CD4-positive, alpha-beta T cell treated with Interleukin-6 for 4 hours (primary cell): ENCODE measurements at regions not wholly inside any gene's neighbourhood (a gene's known extent, or its start where the extent isn't known, plus 50 kb on each side); places are given as distances from the start of the nearest gene placed in this dataset.
"Not testable (repeated sequence)": the region's sequence is repeated elsewhere in the genome, so short reads cannot be mapped to it uniquely, and the experiment has no call there.

ENCODE experiments used
- DNase-seq: peaks from one replicate; pipeline ENCODE4 v3.0.0-alpha.2; 2020; ENCODE audit warnings: mixed read lengths

GRCh38 chr18:43888598-43888997 lies 611.3 kb upstream of the SYT4 start:
- DNase-seq: no peak

GRCh38 chr18:43893001-43893637 lies 615.8 kb upstream of the SYT4 start:
- no peak for DNase-seq

GRCh38 chr18:43904209-43904837 lies 627.0 kb upstream of the SYT4 start:
- DNase-seq: no peak

- no peak for DNase-seq
Measured at GRCh38 chr18:43914018-43914417, 636.7 kb upstream of the SYT4 start.

- no peak for DNase-seq
Measured at GRCh38 chr18:43916984-43917383, 639.7 kb upstream of the SYT4 start.

GRCh38 chr18:43917520-43917919 lies 640.2 kb upstream of the SYT4 start:
- DNase-seq: no peak

- no peak for DNase-seq
Measured at GRCh38 chr18:43919551-43919950, 642.3 kb upstream of the SYT4 start.

- DNase-seq: no peak
Measured at GRCh38 chr18:43931439-43931838, 654.1 kb upstream of the SYT4 start.

- no peak for DNase-seq
Measured at GRCh38 chr18:43932140-43932539, 654.9 kb upstream of the SYT4 start.

- no peak for DNase-seq
Measured at GRCh38 chr18:43933177-43933576, 655.9 kb upstream of the SYT4 start.

GRCh38 chr18:43934322-43934721 lies 657.0 kb upstream of the SYT4 start:
- DNase-seq: no peak

- DNase-seq: no peak
Measured at GRCh38 chr18:43934781-43935471, 657.6 kb upstream of the SYT4 start.

- no peak for DNase-seq
Measured at GRCh38 chr18:43936176-43936575, 658.9 kb upstream of the SYT4 start.

GRCh38 chr18:43949291-43949690 lies 672.0 kb upstream of the SYT4 start:
- DNase-seq: no peak

- no peak for DNase-seq
Measured at GRCh38 chr18:43950062-43950461, 672.8 kb upstream of the SYT4 start.

- no peak for DNase-seq
Measured at GRCh38 chr18:43952398-43952797, 675.1 kb upstream of the SYT4 start.

GRCh38 chr18:43961722-43962121 lies 684.4 kb upstream of the SYT4 start:
- DNase-seq: no peak

- DNase-seq: no peak
Measured at GRCh38 chr18:43964666-43965065, 687.4 kb upstream of the SYT4 start.

GRCh38 chr18:43965691-43966090 lies 688.4 kb upstream of the SYT4 start:
- DNase-seq: no peak

- no peak for DNase-seq
Measured at GRCh38 chr18:43970656-43971055, 693.4 kb upstream of the SYT4 start.

- no peak for DNase-seq
Measured at GRCh38 chr18:43978174-43978573, 700.9 kb upstream of the SYT4 start.

GRCh38 chr18:43982582-43982981 lies 698.1 kb upstream of the SETBP1 start:
- no peak for DNase-seq

GRCh38 chr18:43987061-43987460 lies 693.6 kb upstream of the SETBP1 start:
- not testable (repeated sequence) for DNase-seq

- DNase-seq: no peak
Measured at GRCh38 chr18:43992741-43993140, 687.9 kb upstream of the SETBP1 start.
